ENCODE measurements at regions not wholly inside any gene's neighbourhood (a gene's known extent, or its start where the extent isn't known, plus 50 kb on each side); places are given as distances from the start of the nearest gene placed in this dataset.
"Not testable (repeated sequence)": the region's sequence is repeated elsewhere in the genome, so short reads cannot be mapped to it uniquely, and the experiment has no call there.

DNA sequence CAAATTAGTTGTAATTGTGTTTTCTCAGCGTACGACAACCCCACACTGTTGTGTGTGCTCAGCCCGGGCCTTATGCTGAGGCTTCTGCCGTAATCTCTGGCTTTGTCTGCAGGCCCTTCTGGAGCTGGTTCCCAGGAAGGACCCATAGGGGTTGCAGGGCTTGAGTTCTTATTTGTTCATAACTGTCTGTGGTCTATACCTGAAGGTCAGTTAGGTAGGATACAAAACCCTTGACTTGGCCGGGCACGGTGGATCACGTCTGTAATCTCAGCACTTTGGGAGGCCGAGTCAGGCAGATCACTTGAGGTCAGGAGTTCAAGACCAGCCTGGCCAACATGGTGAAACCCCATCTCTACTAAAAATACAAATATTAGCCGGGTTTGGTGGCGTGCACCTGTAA is 1010.2 kb downstream of the BRD1 start:
- TF ChIP-seq, protein P1, sequence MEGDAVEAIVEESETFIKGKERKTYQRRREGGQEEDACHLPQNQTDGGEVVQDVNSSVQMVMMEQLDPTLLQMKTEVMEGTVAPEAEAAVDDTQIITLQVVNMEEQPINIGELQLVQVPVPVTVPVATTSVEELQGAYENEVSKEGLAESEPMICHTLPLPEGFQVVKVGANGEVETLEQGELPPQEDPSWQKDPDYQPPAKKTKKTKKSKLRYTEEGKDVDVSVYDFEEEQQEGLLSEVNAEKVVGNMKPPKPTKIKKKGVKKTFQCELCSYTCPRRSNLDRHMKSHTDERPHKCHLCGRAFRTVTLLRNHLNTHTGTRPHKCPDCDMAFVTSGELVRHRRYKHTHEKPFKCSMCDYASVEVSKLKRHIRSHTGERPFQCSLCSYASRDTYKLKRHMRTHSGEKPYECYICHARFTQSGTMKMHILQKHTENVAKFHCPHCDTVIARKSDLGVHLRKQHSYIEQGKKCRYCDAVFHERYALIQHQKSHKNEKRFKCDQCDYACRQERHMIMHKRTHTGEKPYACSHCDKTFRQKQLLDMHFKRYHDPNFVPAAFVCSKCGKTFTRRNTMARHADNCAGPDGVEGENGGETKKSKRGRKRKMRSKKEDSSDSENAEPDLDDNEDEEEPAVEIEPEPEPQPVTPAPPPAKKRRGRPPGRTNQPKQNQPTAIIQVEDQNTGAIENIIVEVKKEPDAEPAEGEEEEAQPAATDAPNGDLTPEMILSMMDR (IDR thresholded peaks at IDR 0.05) = not testable (repeated sequence)
- TF ChIP-seq POLR2A, EP300 (IDR thresholded peaks at IDR 0.05): not testable (repeated sequence)
